Panc1 (cell line): ENCODE measurements at regions not wholly inside any gene's neighbourhood (a gene's known extent, or its start where the extent isn't known, plus 50 kb on each side); places are given as distances from the start of the nearest gene placed in this dataset.

ENCODE experiments used
- ATAC-seq: fragments of 200-7000 bp; cut with Tn5 transposase; 2 replicates; pipeline ENCODE4 v1.9.1; 2020; ENCODE audit warnings: mild to moderate bottlenecking, moderate library complexity
- BruUV-seq: library from RNA; stranded (reverse); fragments of 400-500 nt; replicated peaks from 2 replicates; lab custom pipeline; 2021; lab: Mats Ljungman, UMichigan
- CTCF ChIA-PET: fragments of 300-600 bp; sonication (Branson Sonifier 250); formaldehyde crosslinking; loops from one replicate; lab custom pipeline; 2022; ENCODE audit warnings: antibody characterized with exemption; lab: Charles Lee
- POLR2A ChIA-PET: fragments of 300-600 bp; sonication (Branson Sonifier 250); formaldehyde crosslinking; loops from one replicate; lab custom pipeline; 2022; ENCODE audit warnings: antibody characterized with exemption; lab: Charles Lee
- DNase-seq: peaks from one replicate; pipeline ENCODE4 v3.0.0-alpha.2; 2010; ENCODE audit warnings: low read depth, low spot score
- H3K27ac ChIP-seq: 2 replicates; pipeline ENCODE4 v1.5.1; 2011; ENCODE audit warnings: mild to moderate bottlenecking, low read length, inconsistent platforms
- H3K27me3 ChIP-seq: fragments of 200-500 bp; sonication (Bioruptor generic); 2 replicates; pipeline ENCODE4 v1.6.0; 2014; ENCODE audit warnings: low read length, inconsistent platforms; ENCODE audit not compliant: control insufficient read depth, insufficient read depth
- H3K36me3 ChIP-seq: fragments of 200-500 bp; sonication (Bioruptor generic); 2 replicates; pipeline ENCODE4 v1.5.1; 2014; ENCODE audit warnings: inconsistent platforms, mild to moderate bottlenecking, low read length, moderate library complexity; ENCODE audit not compliant: control insufficient read depth, insufficient read depth
- H3K4me1 ChIP-seq: 2 replicates; pipeline ENCODE4 v1.5.1; 2011; ENCODE audit warnings: inconsistent platforms, mild to moderate bottlenecking, low read length, moderate library complexity; ENCODE audit not compliant: control insufficient read depth, insufficient read depth
- H3K4me3 ChIP-seq, 2 experiments: 2 replicates each; pipeline ENCODE4 v1.5.1; 2011 to 2012; ENCODE audit warnings: low read depth in 2 of 2, low read length in 2 of 2, mild to moderate bottlenecking in 2 of 2, inconsistent platforms in 1 of 2, moderate library complexity in 1 of 2
- H3K9me3 ChIP-seq: fragments of 200-500 bp; sonication (Bioruptor generic); 2 replicates; pipeline ENCODE4 v1.5.1; 2014; ENCODE audit warnings: low read depth, mild to moderate bottlenecking, inconsistent platforms, low read length, moderate library complexity; ENCODE audit not compliant: control insufficient read depth, insufficient read depth
- CTCF ChIP-seq: fragments of 450-650 bp; IDR thresholded peaks from 2 replicates; pipeline ENCODE4 v1.5.1; 2017; ENCODE audit warnings: mild to moderate bottlenecking
- POLR2AphosphoS5 ChIP-seq: IDR thresholded peaks from 2 replicates; pipeline ENCODE4 v1.6.1; 2012; ENCODE audit warnings: mild to moderate bottlenecking, low read depth, low read length, moderate library complexity
- REST ChIP-seq, 2 experiments: IDR thresholded peaks; 2 replicates each; pipeline ENCODE4 v1.6.1; 2011 to 2012; ENCODE audit warnings: low read depth in 2 of 2, control low read depth in 1 of 2, low read length in 1 of 2, mild to moderate bottlenecking in 1 of 2, moderate library complexity in 1 of 2; ENCODE audit not compliant: insufficient read depth in 1 of 2
- SIN3A ChIP-seq: IDR thresholded peaks from 2 replicates; pipeline ENCODE4 v1.6.1; 2012; ENCODE audit warnings: low read depth, mild to moderate bottlenecking, low read length, moderate library complexity, borderline replicate concordance; ENCODE audit not compliant: insufficient read depth
- TCF7L2 ChIP-seq: IDR thresholded peaks from 2 replicates; pipeline ENCODE4 v1.6.1; 2011; ENCODE audit warnings: mild to moderate bottlenecking, low read depth, low read length, inconsistent platforms
- in situ Hi-C: cut with HindIII; loops from 2 replicates; pipeline ENCODE4 v1.10.0; 2016; ENCODE audit warnings: low sequenced_read_pairs, low pct_unique_long_range_greater_than_20kb
- intact Hi-C: fragments of 100-400 bp; cut with micrococcal nuclease; formaldehyde crosslinking; loops from one replicate; pipeline ENCODE4 v1.10.0; 2022; ENCODE audit not compliant: unreplicated experiment

DNA sequence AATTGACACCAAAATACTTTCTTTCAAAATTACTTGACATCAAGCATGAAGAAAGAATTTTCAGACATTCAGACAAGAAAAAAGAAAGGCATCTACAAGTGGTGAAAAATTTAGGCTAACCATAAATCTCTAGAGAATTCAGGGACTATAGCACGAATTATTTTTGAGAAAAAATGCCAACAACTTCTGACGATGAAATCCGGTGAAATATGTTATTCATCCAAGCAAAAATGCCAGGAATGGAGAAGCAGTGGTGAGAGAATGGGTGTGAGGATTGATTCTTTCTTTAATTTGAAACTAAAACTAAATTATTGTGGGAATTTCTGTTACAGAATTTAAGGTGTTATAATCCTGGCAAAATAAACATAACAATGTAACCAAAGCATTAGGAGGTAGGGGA, 69.4 kb upstream of the SORBS2 start:
- intact Hi-C loops, result no loop called here
- H3K4me3 ChIP-seq, result no peak overlapping the region
- ChIA-PET CTCF (no interaction called here), POLR2A (no interaction called here)
- no peak for ATAC-seq
- no peak for TF ChIP-seq POLR2AphosphoS5
- TF ChIP-seq TCF7L2, result no peak
- no peak for TF ChIP-seq SIN3A
- no peak for TF ChIP-seq CTCF
- no peak for TF ChIP-seq REST (IDR thresholded peaks at IDR 0.05; ENCODE audit: insufficient read depth in 1 of 2, low read depth in 2 of 2, low read length in 1 of 2)
- no peaks in the 10 kb centered on the region for H3K36me3 ChIP-seq
- no TSS peak for BruUV-seq
- H3K4me1 ChIP-seq, result no peaks in the 10 kb centered on the region; the same call in 1 of the 2 replicates
- H3K27ac ChIP-seq, result no peak overlapping the region
- no peak for DNase-seq
- in situ Hi-C loops, result no loop called here
- H3K27me3 ChIP-seq, result no peaks in the 10 kb centered on the region
- no peaks in the 10 kb centered on the region for H3K9me3 ChIP-seq

DNA sequence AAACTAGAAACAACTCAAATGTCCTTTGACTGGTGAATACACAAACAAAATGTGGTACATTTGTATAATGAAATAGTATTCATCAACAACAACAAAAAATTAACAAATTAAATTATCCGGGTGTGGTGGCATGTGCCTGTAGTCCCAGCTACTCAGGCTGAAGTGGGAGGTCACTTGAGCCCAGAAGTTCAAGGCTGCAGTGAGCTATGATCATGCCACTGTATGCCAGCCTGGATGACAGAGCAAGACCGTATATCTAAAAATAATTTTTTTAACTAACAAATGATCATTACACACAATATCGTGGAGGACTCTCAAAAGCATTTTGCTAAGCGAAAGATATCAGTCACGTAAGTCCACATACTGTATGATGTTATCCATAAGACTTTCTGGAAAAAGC, 71.6 kb upstream of the SORBS2 start:
- Histone ChIP-seq H3K27ac (no peak overlapping the region), H3K4me3 (no peak overlapping the region), H3K27me3 (no peaks in the 10 kb centered on the region), H3K9me3 (no peaks in the 10 kb centered on the region), H3K36me3 (no peaks in the 10 kb centered on the region), H3K4me1 (no peaks in the 10 kb centered on the region; the same call in 1 of the 2 replicates)
- no peak for TF ChIP-seq REST (IDR thresholded peaks at IDR 0.05; ENCODE audit: insufficient read depth in 1 of 2, low read depth in 2 of 2, low read length in 1 of 2)
- TF ChIP-seq POLR2AphosphoS5, result no peak
- no peak for TF ChIP-seq SIN3A
- TF ChIP-seq CTCF, result no peak
- TF ChIP-seq TCF7L2, result no peak
- ChIA-PET CTCF (no interaction called here), POLR2A (no interaction called here)
- in situ Hi-C loops (no loop called here), intact Hi-C loops (no loop called here)
- no TSS peak for BruUV-seq
- no peak for ATAC-seq
- no peak for DNase-seq
